Naive B cell (primary cell): ENCODE measurements at regions not wholly inside any gene's neighbourhood (a gene's known extent, or its start where the extent isn't known, plus 50 kb on each side); places are given as distances from the start of the nearest gene placed in this dataset.
"Not testable (repeated sequence)": the region's sequence is repeated elsewhere in the genome, so short reads cannot be mapped to it uniquely, and the experiment has no call there.

Source experiments
- ATAC-seq, 2 donors: fragments of 150-1000 bp; cut with Tn5 transposase; 2 replicates each; pipeline ENCODE4 v1.10.0; 2021; ENCODE audit warnings: low read depth in 2 of 2, mild to moderate bottlenecking in 2 of 2, moderate library complexity in 2 of 2
- DNase-seq: peaks from one replicate; pipeline ENCODE4 v3.0.0; 2022
- H3K27ac Mint-ChIP-seq, 6 donors: one replicate each; pipeline ENCODE4 v1.8.0; 2020 to 2022; ENCODE audit warnings: mild to moderate bottlenecking in 6 of 6, mixed read lengths in 6 of 6, moderate library complexity in 5 of 6, inconsistent platforms in 2 of 6
- H3K27me3 Mint-ChIP-seq, 3 donors: one replicate each; pipeline ENCODE4 v1.8.0; 2021 to 2022; ENCODE audit warnings: mixed read lengths in 3 of 3, mild to moderate bottlenecking in 1 of 3
- H3K36me3 Mint-ChIP-seq, 2 donors: one replicate each; pipeline ENCODE4 v1.8.0; 2020 to 2022; ENCODE audit warnings: mixed read lengths in 2 of 2, inconsistent platforms in 1 of 2, mild to moderate bottlenecking in 1 of 2
- H3K4me1 Mint-ChIP-seq, 3 donors: one replicate each; pipeline ENCODE4 v1.8.0; 2020 to 2022; ENCODE audit warnings: mixed read lengths in 3 of 3, inconsistent platforms in 1 of 3, mild to moderate bottlenecking in 1 of 3, moderate library complexity in 1 of 3
- H3K4me3 Mint-ChIP-seq, 8 donors: one replicate each; pipeline ENCODE4 v1.8.0; 2020 to 2022; ENCODE audit warnings: mild to moderate bottlenecking in 8 of 8, mixed read lengths in 8 of 8, moderate library complexity in 8 of 8, inconsistent platforms in 2 of 8
- H3K9me3 Mint-ChIP-seq, 7 donors: one replicate each; pipeline ENCODE4 v1.8.0; 2020 to 2022; ENCODE audit warnings: mixed read lengths in 7 of 7, mild to moderate bottlenecking in 5 of 7, inconsistent platforms in 2 of 7, moderate library complexity in 1 of 7

GRCh38 chr2:144774809-144775208, 254.9 kb upstream of the ZEB2 start:
- no peak overlapping the region for H3K27ac Mint-ChIP-seq
- ATAC-seq (no peak), DNase-seq (no peak)
- H3K27me3 Mint-ChIP-seq, result no peaks in the 10 kb centered on the region
- H3K4me3 Mint-ChIP-seq, result no peak overlapping the region
- no peaks in the 10 kb centered on the region for H3K4me1 Mint-ChIP-seq
- H3K9me3 Mint-ChIP-seq, result no peaks in the 10 kb centered on the region
- no peaks in the 10 kb centered on the region for H3K36me3 Mint-ChIP-seq

DNA sequence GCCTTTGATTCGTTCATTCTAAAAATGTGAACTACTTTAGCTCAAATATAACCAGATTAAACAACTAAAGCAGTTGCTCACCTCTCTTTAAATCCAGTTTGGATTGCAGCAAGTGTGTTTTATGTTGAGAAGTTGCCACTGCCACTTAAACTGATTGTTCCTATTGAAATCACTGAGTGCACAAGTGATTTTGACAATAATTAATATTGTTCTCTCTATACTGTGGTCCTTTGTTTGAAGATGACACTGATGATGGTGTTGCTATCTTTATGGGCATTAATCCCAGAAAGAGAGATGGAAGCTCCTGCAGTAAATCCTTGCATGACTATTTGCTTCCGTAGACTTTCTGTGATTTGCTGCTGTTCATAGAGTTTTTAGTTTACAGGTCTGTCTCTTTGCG, 251.4 kb upstream of the ZEB2 start:
- H3K9me3 Mint-ChIP-seq, result no peaks in the 10 kb centered on the region
- no peak overlapping the region for H3K27ac Mint-ChIP-seq
- no peaks in the 10 kb centered on the region for H3K27me3 Mint-ChIP-seq
- DNase-seq, result no peak
- H3K4me1 Mint-ChIP-seq, result no peaks in the 10 kb centered on the region
- ATAC-seq, result no peak
- no peak overlapping the region for H3K4me3 Mint-ChIP-seq
- no peaks in the 10 kb centered on the region for H3K36me3 Mint-ChIP-seq

DNA sequence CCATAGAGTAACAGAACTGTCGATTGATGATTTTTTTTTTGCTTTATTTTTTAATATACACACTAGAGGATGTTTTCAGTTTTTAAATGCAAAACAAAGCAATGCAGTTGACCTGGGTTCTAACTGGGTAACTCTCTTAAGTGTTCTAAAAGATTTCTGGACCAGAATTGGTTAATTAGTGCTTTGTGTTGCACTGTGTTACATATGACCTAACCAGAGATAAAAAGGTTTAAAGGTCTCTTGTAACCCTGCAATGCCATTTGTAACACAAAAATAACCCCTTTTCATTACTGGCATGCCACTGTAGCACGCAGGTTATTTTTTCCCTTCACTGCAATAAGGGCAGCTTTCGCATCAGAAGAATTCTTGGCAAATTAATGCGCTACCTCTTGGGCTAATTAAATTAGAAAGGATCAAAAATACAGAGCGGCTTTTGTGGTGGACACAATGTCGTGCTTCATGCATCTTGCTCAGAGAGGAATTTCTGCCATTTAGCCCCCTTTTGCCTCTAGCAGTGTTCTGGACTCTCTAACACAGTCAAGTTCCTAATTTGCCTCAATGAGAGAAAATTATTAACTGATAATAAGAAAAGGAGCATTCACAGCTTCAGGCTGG, 250.8 kb upstream of the ZEB2 start:
- no peaks in the 10 kb centered on the region for H3K9me3 Mint-ChIP-seq
- no peak overlapping the region for H3K27ac Mint-ChIP-seq
- H3K4me1 Mint-ChIP-seq, result no peaks in the 10 kb centered on the region
- no peak for DNase-seq
- no peak overlapping the region for H3K4me3 Mint-ChIP-seq
- no peaks in the 10 kb centered on the region for H3K36me3 Mint-ChIP-seq
- no peaks in the 10 kb centered on the region for H3K27me3 Mint-ChIP-seq
- ATAC-seq, result no peak

- not testable (repeated sequence) for DNase-seq, H3K27me3 Mint-ChIP-seq, H3K36me3 Mint-ChIP-seq, H3K4me3 Mint-ChIP-seq, H3K27ac Mint-ChIP-seq, H3K4me1 Mint-ChIP-seq, H3K9me3 Mint-ChIP-seq
- peak; percentile 32 to 53 for ATAC-seq
These were observed 241.0 kb upstream of the ZEB2 start for GRCh38 chr2:144760939-144761338.

DNA sequence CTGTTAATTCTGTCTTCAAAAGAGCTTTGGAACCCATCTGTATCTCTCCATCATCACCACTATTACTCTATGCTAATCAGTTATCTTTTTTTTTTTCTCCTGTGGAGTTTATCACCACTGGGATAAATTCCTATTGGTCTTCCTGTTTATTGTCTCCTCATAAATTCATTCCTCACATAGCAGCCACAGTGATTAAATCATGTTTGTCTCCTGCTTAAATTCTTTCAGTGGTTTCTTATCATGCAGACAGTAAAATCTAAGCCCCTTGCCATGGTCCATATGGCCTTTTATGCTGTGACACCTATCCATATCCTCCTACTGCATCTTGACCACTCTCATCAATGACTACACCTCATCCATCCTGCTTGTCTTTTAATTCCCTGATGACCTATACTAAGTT, 239.8 kb upstream of the ZEB2 start:
- ATAC-seq (no peak), DNase-seq (no peak)
- H3K9me3 Mint-ChIP-seq, result peaks cover 0 to 6% (median 0%) of the 10 kb centered on the region in 7 donors
- H3K27ac Mint-ChIP-seq, result no peak overlapping the region
- no peaks in the 10 kb centered on the region for H3K27me3 Mint-ChIP-seq
- H3K4me3 Mint-ChIP-seq, result no peak overlapping the region
- peaks cover 0 to 10% of the 10 kb centered on the region in 2 donors for H3K36me3 Mint-ChIP-seq
- no peaks in the 10 kb centered on the region for H3K4me1 Mint-ChIP-seq

- not testable (repeated sequence) for DNase-seq, H3K4me1 Mint-ChIP-seq, ATAC-seq, H3K9me3 Mint-ChIP-seq, H3K36me3 Mint-ChIP-seq, H3K27me3 Mint-ChIP-seq, H3K4me3 Mint-ChIP-seq, H3K27ac Mint-ChIP-seq
These were observed 238.3 kb upstream of the ZEB2 start for GRCh38 chr2:144758196-144758595.

GRCh38 chr2:144753416-144753815, 233.5 kb upstream of the ZEB2 start:
- Mint-ChIP-seq H3K27me3 (no peaks in the 10 kb centered on the region), H3K4me3 (no peak overlapping the region), H3K9me3 (peaks cover 4 to 43% (median 23%) of the 10 kb centered on the region in 7 donors), H3K4me1 (no peaks in the 10 kb centered on the region), H3K36me3 (peaks cover 0 to 4% of the 10 kb centered on the region in 2 donors), H3K27ac (no peak overlapping the region)
- ATAC-seq, result no peak
- no peak for DNase-seq

GRCh38 chr2:144751142-144751905, 231.4 kb upstream of the ZEB2 start:
- peaks cover 13 to 59% (median 39%) of the 10 kb centered on the region in 7 donors for H3K9me3 Mint-ChIP-seq
- no peak for DNase-seq
- H3K4me1 Mint-ChIP-seq, result no peaks in the 10 kb centered on the region

DNA sequence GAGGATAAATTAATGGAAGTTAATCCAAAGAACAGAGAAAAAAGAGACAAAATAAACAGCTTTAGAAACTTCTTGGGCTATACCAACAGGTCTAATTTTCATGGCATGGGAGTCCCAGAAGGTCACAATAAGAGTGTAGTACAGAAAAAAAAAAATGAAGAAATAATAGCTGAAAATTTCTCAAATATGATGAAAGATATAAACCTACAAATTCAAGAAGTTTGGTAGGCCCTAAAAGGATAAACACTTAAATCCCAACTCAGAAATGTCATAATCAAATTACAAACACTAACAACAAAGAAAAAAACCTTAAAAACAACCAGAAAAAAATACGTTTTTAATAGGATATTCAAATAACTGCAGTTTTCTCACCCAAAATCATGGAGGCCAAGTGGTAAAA, 229.3 kb upstream of the ZEB2 start:
- H3K4me3 Mint-ChIP-seq, result no peak overlapping the region
- H3K4me1 Mint-ChIP-seq, result no peaks in the 10 kb centered on the region

More at GRCh38 chr2:144751142-144751905, 231.4 kb upstream of the ZEB2 start:
- ATAC-seq, result no peak
- Mint-ChIP-seq H3K27ac (no peak overlapping the region), H3K27me3 (peaks cover 0 to 3% (median 0%) of the 10 kb centered on the region in 3 donors), H3K4me3 (no peak overlapping the region), H3K36me3 (peaks cover 10 to 19% of the 10 kb centered on the region in 2 donors)

DNA sequence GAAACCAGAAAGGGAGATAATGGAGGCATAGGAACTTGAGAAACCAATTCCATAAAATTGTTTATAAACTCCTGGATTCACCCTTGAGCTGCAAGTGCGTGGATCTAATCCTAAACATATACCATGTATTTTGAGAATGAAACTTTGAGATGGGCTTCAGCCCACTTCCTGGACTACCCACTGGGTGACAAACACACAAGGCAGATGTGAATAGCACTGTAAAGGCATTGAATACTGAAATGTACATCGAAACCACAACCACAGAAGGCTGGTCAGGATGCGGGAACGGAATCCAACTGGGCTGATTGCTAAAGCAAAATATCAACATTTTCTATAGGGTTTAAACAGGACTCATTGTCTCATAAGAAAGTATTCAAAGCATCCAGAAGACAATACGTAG, 228.5 kb upstream of the ZEB2 start:
- H3K36me3 Mint-ChIP-seq, result peaks cover 10 to 26% of the 10 kb centered on the region in 2 donors
- peaks cover 17 to 64% (median 43%) of the 10 kb centered on the region in 7 donors for H3K9me3 Mint-ChIP-seq
- H3K27ac Mint-ChIP-seq, result no peak overlapping the region
- H3K4me1 Mint-ChIP-seq, result no peaks in the 10 kb centered on the region
- DNase-seq (no peak), ATAC-seq (no peak)
- H3K27me3 Mint-ChIP-seq, result peaks cover 0 to 6% (median 0%) of the 10 kb centered on the region in 3 donors
- no peak overlapping the region for H3K4me3 Mint-ChIP-seq

More for the DNA sequence above, 229.3 kb upstream of the ZEB2 start:
- DNase-seq, result no peak
- Mint-ChIP-seq H3K36me3 (peaks cover 10 to 26% of the 10 kb centered on the region in 2 donors), H3K9me3 (peaks cover 17 to 64% (median 42%) of the 10 kb centered on the region in 7 donors), H3K27me3 (peaks cover 0 to 6% (median 0%) of the 10 kb centered on the region in 3 donors), H3K27ac (no peak overlapping the region)
- ATAC-seq, result no peak

GRCh38 chr2:144747571-144747970, 227.7 kb upstream of the ZEB2 start:
- Mint-ChIP-seq H3K4me1 (no peaks in the 10 kb centered on the region), H3K9me3 (peaks cover 17 to 64% (median 43%) of the 10 kb centered on the region in 7 donors), H3K27ac (no peak overlapping the region), H3K36me3 (peaks cover 10 to 26% of the 10 kb centered on the region in 2 donors), H3K4me3 (no peak overlapping the region), H3K27me3 (peaks cover 0 to 6% (median 0%) of the 10 kb centered on the region in 3 donors)
- ATAC-seq (no peak), DNase-seq (no peak)

DNA sequence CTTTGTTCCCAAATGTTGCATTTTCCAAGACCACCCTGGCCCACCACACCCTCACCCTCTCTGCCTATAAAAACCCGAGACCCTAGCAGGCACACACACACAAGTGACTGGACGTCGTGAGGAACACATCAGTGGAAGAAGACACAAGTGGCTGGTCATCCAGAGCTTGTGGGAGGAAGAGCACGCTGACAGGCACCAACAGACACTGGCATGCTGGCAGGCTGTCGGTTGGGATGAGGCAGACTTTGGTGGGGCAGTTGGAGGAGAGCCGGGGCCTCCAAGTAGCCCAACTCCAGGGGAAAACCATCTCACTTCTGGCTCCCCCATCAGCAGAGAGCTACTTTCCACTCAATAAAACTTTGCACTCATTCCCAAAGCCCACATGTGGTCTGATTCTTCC, 225.5 kb upstream of the ZEB2 start:
- Mint-ChIP-seq H3K4me1 (no peaks in the 10 kb centered on the region), H3K27ac (no peak overlapping the region), H3K27me3 (peaks cover 0 to 6% (median 0%) of the 10 kb centered on the region in 3 donors), H3K36me3 (peaks cover 6 to 26% of the 10 kb centered on the region in 2 donors), H3K4me3 (no peak overlapping the region), H3K9me3 (peaks cover 15 to 46% (median 34%) of the 10 kb centered on the region in 7 donors)
- DNase-seq, result no peak
- ATAC-seq, result no peak

DNA sequence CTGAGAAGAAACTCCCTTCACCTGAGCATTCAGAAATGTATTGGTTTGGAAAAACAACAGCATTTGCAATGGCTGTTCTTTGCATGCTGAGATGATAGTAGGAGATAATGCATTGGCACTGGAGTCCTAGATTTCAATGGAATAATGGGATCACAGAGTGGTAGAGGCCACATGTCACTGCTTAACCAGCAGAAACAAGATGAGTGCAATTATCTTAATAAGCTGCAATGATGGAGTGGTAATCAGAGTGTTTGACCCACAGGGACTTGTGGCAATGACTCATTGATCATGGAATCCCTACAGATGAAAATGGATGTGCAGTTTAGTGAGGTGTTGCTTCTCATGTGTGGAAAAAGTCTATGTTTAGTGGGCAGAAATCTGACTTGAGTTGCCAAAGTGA, 218.8 kb upstream of the ZEB2 start:
- DNase-seq (no peak), ATAC-seq (no peak)
- Mint-ChIP-seq H3K4me3 (no peak overlapping the region), H3K27me3 (no peaks in the 10 kb centered on the region), H3K4me1 (no peaks in the 10 kb centered on the region), H3K27ac (no peak overlapping the region), H3K9me3 (peaks cover 8 to 14% (median 10%) of the 10 kb centered on the region in 7 donors), H3K36me3 (peaks cover 7 to 16% of the 10 kb centered on the region in 2 donors)

- Mint-ChIP-seq H3K4me3 (no peak overlapping the region), H3K9me3 (peaks cover 8 to 12% (median 10%) of the 10 kb centered on the region in 7 donors), H3K27ac (no peak overlapping the region), H3K4me1 (no peaks in the 10 kb centered on the region), H3K36me3 (peaks cover 7 to 15% of the 10 kb centered on the region in 2 donors), H3K27me3 (no peaks in the 10 kb centered on the region)
- DNase-seq (no peak), ATAC-seq (no peak)
These were observed 210.8 kb upstream of the ZEB2 start for GRCh38 chr2:144730711-144731110.
